SIG-M5 treated with dmso at 0.1 percent for 504 hours (cell line): ENCODE measurements at regions not wholly inside any gene's neighbourhood (a gene's known extent, or its start where the extent isn't known, plus 50 kb on each side); places are given as distances from the start of the nearest gene placed in this dataset.
"Not testable (repeated sequence)": the region's sequence is repeated elsewhere in the genome, so short reads cannot be mapped to it uniquely, and the experiment has no call there.

Experiments
- DNase-seq: peaks from one replicate; lab custom pipeline; 2025; ENCODE audit not compliant: unreplicated experiment; lab: John Stamatoyannopoulos, UW

- no peak for DNase-seq
Measured at GRCh38 chr5:60489377-60489776, 210.6 kb downstream of the DEPDC1B start.

- no peak for DNase-seq
Measured at GRCh38 chr5:60488466-60489130, 211.4 kb downstream of the DEPDC1B start.

GRCh38 chr5:60487885-60488442 lies 212.0 kb downstream of the DEPDC1B start:
- peak; percentile 13 for DNase-seq

DNA sequence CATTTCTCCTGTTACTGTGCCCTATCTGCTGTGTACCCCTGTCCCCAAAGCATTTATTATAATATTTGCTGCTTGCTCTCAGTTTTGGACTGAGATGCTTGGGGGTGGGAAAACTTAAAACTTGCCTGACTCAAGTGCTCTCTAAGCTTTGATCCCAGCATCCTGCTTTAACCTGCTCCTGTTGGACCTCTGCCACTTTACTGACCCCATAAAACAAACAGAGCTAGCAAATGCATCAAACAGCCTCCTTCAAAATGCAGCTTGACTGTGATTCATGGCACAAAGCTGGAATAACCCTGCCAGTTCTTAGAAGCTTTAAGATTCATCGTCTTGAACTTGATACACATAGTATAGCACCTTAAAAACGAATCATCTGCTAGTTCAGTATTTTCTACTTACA lies 212.5 kb downstream of the DEPDC1B start:
- no peak for DNase-seq

GRCh38 chr5:60485361-60485760 lies 214.6 kb downstream of the DEPDC1B start:
- DNase-seq: no peak

DNA sequence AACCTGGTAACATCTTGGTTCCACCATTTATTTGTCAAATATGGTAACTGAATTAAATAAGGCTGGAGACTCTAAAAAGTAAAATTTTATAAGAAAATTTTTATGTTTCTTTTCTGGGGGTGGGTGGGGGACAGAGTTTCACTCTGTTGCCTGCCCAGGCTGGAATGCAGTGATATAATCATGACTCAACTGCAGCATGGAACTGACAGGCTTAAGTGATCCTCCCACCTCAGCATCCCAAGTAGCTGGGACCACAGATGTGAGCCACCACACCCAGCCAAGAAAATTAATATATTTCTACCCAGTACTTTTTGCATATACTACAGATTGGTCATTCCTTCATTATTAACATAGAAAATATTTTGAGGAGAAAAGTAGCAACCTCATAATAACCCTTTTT lies 216.9 kb downstream of the DEPDC1B start:
- no peak for DNase-seq

DNA sequence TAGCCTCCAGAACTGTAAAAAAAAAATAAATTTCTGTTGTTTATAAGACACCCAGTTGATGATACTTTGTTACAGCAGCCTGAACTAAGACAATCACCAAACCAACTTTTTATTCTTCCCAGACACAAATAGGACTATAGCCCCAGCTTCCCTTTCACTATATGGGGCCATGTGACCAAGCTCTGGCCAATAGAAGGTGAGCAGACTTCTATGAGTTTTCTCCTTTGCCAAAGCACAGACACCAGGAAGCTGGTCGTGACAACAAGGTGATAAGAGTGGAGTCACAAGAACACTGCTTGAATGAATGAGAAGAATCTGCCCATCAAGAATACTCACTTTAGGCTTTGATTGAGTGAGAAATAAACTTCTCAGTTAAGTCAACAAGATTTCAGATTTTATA lies 217.7 kb downstream of the DEPDC1B start:
- DNase-seq: no peak

DNA sequence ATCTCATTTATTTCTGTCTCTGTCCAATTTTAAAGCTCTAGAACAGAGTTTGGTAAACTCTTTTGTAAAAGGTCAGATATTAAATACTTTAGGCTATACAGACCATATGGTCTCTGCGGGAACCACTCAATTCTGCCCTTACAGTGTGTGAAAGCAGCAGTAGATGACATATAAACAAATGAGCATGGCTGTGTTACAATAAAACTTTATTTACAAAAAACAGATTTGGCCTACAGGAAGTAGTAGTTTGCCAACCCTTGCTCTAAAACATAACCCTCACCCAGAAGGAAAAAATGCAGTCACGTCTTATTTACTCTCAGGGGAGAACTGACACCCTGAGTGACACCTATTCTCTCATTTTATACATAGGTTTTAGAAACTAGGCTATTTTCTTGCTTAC lies 220.4 kb downstream of the DEPDC1B start:
- no peak for DNase-seq

DNA sequence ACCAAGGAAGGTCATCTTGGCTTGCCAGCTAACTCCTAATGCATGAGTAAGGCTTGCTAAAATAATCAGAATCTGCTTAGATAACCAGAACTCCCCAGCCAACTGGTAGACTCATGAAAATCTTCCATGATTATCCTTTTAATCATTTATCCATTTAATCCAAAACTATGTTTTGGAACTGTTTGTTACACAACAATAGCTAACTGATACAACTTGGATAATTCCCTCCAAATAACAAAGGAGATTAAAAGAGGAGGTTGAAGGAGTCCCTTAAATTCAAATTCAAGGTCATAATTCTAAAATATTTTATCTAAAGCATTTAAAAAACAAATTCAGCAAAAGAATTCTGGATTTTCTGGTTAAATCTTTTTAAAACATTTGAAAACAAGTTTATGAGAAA lies 222.1 kb downstream of the DEPDC1B start:
- no peak for DNase-seq

GRCh38 chr5:60473654-60474053 lies 226.3 kb downstream of the DEPDC1B start:
- DNase-seq: no peak

DNA sequence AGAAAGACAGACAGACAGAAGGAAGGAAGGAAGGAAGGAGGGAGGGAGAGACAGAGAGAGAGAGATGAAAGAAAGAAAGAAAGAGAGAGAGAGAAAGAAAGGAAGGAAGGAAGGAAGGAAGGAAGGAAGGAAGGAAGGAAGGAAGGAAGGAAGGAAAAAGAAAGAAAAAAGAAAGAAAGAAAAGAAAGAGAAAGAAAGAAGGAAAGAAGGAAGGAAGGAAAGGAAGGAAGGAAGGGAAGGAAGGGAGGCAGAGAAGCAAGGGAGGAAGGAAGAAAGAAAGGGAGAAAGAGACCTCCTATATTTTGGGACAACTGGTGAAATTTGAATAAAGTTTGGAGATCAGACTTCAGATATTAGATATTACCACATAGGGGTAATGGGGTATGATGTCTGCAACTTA lies 226.9 kb downstream of the DEPDC1B start:
- DNase-seq: not testable (repeated sequence)

DNA sequence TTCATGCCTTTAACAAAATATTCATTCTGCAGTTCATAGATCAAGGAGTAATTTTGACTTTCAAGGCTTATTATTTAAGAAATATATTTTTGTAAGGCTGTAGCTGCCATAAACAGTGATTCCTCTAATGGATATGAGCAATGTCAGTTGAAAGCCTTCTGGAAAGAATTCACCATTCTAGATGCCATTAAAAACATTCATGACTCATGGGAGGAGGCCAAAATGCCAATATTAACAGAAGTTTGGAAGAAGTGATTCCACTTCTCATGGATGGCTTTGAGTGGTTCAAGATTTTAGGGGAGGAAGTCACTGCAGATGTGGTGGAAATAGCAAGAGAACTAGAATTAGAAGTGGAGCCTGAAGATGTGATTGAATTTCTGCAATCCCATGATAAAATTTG lies 229.1 kb downstream of the DEPDC1B start:
- DNase-seq: no peak

- no peak for DNase-seq
Measured at GRCh38 chr5:60469286-60469685, 230.7 kb downstream of the DEPDC1B start.

DNA sequence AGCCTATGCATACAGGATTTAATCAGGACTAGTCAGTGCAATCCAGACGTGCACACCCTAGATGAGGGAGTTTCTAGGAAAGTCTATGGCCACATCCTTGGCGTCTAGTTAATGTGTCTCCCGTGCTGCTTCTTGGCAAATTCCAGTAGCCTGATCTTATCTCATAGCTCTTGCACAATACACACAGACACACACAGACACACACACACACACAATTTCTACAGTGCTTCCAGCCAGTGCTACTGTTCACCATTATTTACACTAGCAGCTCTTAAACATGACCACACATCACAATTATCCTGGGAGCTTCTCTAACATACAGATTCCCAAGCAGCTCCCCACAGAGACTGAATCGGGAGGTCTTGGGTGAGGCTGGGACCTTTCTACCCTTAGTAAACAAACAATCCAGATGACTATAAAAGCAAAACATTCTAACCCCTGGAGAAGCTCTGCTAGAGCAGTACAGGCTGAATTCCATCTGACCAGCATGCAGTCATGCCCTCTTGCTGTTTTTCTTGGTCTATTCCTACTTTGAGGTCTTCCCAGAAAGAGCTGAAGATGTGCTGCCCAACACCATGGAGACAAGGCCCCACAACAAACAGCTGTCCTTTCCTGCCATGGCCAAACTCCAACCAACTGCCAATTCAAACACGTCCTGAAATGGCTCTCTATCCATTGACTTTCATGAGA lies 236.6 kb downstream of the DEPDC1B start:
- DNase-seq: peak; percentile 9

DNA sequence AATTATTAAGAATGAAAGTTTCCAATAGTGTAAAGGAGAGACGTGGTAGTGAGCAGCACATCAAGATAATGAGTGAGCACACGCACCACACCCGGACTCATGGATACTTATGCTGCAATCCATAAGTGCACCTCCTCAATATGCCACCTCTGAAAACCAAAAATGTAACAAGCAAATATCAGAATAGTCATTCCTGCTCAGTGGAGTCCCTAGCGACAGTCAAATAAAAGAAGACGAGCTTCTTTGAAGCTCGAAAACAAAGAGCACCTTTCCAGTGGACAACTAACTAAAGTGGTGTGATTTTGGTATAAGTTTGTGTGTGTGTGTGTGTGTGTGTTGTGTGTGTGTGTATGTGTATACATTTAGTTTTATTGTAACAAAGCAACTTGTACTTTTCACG lies 241.3 kb downstream of the DEPDC1B start:
- DNase-seq: no peak

GRCh38 chr5:60457233-60457632 lies 242.7 kb downstream of the DEPDC1B start:
- no peak for DNase-seq

DNA sequence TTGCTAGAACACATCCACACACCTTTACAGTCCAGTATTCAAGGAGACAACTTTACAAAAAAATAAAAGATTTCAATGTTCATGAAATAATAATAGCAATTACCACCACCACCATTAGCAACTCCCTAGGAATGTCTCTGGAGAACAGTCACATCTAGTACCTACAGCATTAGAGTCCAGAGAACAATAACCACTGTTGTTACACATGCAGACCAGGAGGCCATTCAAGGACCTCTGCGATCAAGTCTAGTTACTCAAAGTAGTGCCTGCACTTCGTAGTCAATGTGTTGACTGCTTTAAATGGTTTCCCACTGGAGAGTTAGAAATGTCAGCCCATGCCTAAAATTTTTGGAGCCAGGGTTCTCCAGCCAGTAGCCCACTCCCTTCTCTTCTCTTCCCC lies 244.4 kb downstream of the DEPDC1B start:
- DNase-seq: no peak

GRCh38 chr5:60454277-60454676 lies 245.7 kb downstream of the DEPDC1B start:
- not testable (repeated sequence) for DNase-seq

GRCh38 chr5:60453186-60453976 lies 246.6 kb downstream of the DEPDC1B start:
- DNase-seq: no peak

DNA sequence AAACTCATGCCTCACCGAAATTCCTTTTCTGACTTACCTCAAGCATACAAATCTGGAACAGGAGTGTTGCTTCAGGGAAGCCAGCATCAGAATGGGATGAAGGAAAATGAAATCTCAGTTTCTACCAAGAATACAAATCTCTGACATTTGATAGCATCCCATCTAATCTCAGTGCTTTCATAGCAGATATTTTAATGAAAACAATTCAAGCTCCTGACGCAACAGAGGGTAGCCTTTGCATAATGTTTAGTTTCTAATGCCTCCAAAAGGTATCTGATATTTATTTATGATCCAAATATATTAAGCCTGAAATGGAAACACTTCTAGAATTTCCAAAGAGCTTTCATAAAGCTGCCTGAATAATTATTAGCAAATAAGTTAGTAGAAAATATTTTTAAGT lies 251.4 kb downstream of the DEPDC1B start:
- DNase-seq: no peak

DNA sequence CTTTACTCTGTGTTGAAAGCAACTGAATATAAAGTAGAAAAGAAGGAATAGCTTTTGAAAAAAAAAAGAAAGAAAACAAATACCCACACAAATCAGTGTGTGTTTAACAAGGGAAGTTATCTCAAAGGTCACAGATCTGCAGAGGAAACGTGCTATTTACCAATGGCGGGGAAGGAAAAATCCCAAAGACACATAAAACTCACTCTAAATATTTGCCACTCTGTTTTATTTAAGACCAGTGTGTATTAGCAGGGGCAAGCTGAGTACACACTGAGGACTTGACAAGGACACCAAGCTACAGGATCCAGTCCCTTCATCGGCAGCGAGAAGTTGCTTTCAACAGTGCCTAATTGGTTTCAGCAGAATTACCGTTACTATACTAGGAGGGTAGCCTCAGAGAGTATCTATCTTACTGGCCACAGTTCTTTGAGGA lies 252.5 kb downstream of the DEPDC1B start:
- no peak for DNase-seq

GRCh38 chr5:60446917-60447316 lies 253.0 kb downstream of the DEPDC1B start:
- no peak for DNase-seq
